GM12878 (cell line): ENCODE measurements at regions not wholly inside any gene's neighbourhood (a gene's known extent, or its start where the extent isn't known, plus 50 kb on each side); places are given as distances from the start of the nearest gene placed in this dataset.

Source experiments
- CEBPB ChIP-seq, 2 experiments: fragments of 150-350 bp in 1 of 2; IDR thresholded peaks; 2 replicates each; pipeline ENCODE4 v1.6.1; 2012 to 2014; ENCODE audit warnings: low read depth in 2 of 2, low read length in 2 of 2, borderline replicate concordance in 1 of 2, inconsistent platforms in 1 of 2
- CTCF ChIP-seq, 3 experiments: IDR thresholded peaks in 2 of 3; conservative IDR thresholded peaks in 1 of 3; 2 replicates each; pipeline ENCODE4 v1.5.1; 2011; ENCODE audit warnings: low read depth in 3 of 3, low read length in 3 of 3, mild to moderate bottlenecking in 3 of 3, control low read depth in 2 of 3, moderate library complexity in 2 of 3, inconsistent platforms in 1 of 3, mixed read lengths in 1 of 3; ENCODE audit not compliant: control insufficient read depth in 2 of 3, insufficient read depth in 1 of 3; ENCODE audit errors: extremely low read depth in 1 of 3
- EP300 ChIP-seq, 2 experiments: fragments of 150-350 bp in 1 of 2; IDR thresholded peaks; 2 replicates each; pipeline ENCODE4 v1.6.1; 2011 to 2012; ENCODE audit warnings: low read depth in 2 of 2, low read length in 2 of 2, borderline replicate concordance in 1 of 2, improper control_type of control experiment in 1 of 2, inconsistent platforms in 1 of 2; ENCODE audit not compliant: control insufficient read depth in 1 of 2
- GABPA ChIP-seq: IDR thresholded peaks from 2 replicates; pipeline ENCODE4 v1.6.1; 2014; ENCODE audit warnings: antibody characterized with exemption, low read depth, mild to moderate bottlenecking, inconsistent platforms
- HDAC2 ChIP-seq: fragments of 200-600 bp; sonication (generic); IDR thresholded peaks from 2 replicates; pipeline ENCODE4 v1.6.1; 2017
- KLF5 ChIP-seq: fragments of 450-650 bp; IDR thresholded peaks from 2 replicates; pipeline ENCODE4 v1.6.1; 2014; ENCODE audit warnings: mild to moderate bottlenecking; ENCODE audit not compliant: partially characterized antibody
- NFYB ChIP-seq: IDR thresholded peaks from 2 replicates; pipeline ENCODE4 v1.6.1; 2011; ENCODE audit warnings: low read depth, mild to moderate bottlenecking, low read length, improper control_type of control experiment, moderate library complexity; ENCODE audit not compliant: insufficient read depth
- POLR2A ChIP-seq: IDR thresholded peaks from 2 replicates; pipeline ENCODE4 v1.6.1; 2011; ENCODE audit warnings: low read depth, mild to moderate bottlenecking, low read length
- RFX5 ChIP-seq: IDR thresholded peaks from 2 replicates; pipeline ENCODE4 v1.6.1; 2011; ENCODE audit warnings: low read depth, low read length, improper control_type of control experiment
- SMC3 ChIP-seq: IDR thresholded peaks from 2 replicates; pipeline ENCODE4 v1.6.1; 2011; ENCODE audit warnings: low read length, improper control_type of control experiment, borderline replicate concordance
- TF ChIP-seq, protein P1 (sequence below): fragments of 450-650 bp; IDR thresholded peaks from 2 replicates; pipeline ENCODE4 v1.6.1; 2017; ENCODE audit warnings: antibody characterized with exemption, mild to moderate bottlenecking, moderate library complexity
- TF ChIP-seq, protein P2 (sequence below): IDR thresholded peaks from 2 replicates; pipeline ENCODE4 v1.6.1; 2011; ENCODE audit warnings: low read depth, mild to moderate bottlenecking, low read length, moderate library complexity, borderline replicate concordance; ENCODE audit errors: extremely low read depth
- TF ChIP-seq, protein P3 (sequence below): IDR thresholded peaks from 2 replicates; pipeline ENCODE4 v1.6.1; 2012; ENCODE audit warnings: low read depth, low read length, improper control_type of control experiment
- TF ChIP-seq, protein P4 (sequence below): fragments of 450-650 bp; IDR thresholded peaks from 2 replicates; pipeline ENCODE4 v1.6.1; 2016; ENCODE audit warnings: mild to moderate bottlenecking

GRCh38 chr2:185145316-185146121 lies 547.2 kb downstream of the ZNF804A start:
- TF ChIP-seq CTCF (IDR thresholded peaks at IDR 0.05 in 2 of 3, conservative IDR thresholded peaks at IDR 0.05 in 1 of 3; ENCODE audit: control insufficient read depth in 2 of 3, extremely low read depth in 1 of 3, insufficient read depth in 1 of 3, low read depth in 3 of 3, low read length in 3 of 3) = no peak
- TF ChIP-seq, protein P1, sequence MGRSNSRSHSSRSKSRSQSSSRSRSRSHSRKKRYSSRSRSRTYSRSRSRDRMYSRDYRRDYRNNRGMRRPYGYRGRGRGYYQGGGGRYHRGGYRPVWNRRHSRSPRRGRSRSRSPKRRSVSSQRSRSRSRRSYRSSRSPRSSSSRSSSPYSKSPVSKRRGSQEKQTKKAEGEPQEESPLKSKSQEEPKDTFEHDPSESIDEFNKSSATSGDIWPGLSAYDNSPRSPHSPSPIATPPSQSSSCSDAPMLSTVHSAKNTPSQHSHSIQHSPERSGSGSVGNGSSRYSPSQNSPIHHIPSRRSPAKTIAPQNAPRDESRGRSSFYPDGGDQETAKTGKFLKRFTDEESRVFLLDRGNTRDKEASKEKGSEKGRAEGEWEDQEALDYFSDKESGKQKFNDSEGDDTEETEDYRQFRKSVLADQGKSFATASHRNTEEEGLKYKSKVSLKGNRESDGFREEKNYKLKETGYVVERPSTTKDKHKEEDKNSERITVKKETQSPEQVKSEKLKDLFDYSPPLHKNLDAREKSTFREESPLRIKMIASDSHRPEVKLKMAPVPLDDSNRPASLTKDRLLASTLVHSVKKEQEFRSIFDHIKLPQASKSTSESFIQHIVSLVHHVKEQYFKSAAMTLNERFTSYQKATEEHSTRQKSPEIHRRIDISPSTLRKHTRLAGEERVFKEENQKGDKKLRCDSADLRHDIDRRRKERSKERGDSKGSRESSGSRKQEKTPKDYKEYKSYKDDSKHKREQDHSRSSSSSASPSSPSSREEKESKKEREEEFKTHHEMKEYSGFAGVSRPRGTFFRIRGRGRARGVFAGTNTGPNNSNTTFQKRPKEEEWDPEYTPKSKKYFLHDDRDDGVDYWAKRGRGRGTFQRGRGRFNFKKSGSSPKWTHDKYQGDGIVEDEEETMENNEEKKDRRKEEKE = no peak
- TF ChIP-seq SMC3 = no peak
- no peak for TF ChIP-seq CEBPB (IDR thresholded peaks at IDR 0.05; ENCODE audit: borderline replicate concordance in 1 of 2, low read depth in 2 of 2, low read length in 2 of 2)
- no peak for TF ChIP-seq KLF5
- TF ChIP-seq HDAC2 = no peak
- TF ChIP-seq, protein P2, sequence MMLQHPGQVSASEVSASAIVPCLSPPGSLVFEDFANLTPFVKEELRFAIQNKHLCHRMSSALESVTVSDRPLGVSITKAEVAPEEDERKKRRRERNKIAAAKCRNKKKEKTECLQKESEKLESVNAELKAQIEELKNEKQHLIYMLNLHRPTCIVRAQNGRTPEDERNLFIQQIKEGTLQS = no peak
- TF ChIP-seq, protein P3, sequence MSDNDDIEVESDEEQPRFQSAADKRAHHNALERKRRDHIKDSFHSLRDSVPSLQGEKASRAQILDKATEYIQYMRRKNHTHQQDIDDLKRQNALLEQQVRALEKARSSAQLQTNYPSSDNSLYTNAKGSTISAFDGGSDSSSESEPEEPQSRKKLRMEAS = no peak
- TF ChIP-seq, protein P4, sequence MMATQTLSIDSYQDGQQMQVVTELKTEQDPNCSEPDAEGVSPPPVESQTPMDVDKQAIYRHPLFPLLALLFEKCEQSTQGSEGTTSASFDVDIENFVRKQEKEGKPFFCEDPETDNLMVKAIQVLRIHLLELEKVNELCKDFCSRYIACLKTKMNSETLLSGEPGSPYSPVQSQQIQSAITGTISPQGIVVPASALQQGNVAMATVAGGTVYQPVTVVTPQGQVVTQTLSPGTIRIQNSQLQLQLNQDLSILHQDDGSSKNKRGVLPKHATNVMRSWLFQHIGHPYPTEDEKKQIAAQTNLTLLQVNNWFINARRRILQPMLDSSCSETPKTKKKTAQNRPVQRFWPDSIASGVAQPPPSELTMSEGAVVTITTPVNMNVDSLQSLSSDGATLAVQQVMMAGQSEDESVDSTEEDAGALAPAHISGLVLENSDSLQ = no peak
- no peak for TF ChIP-seq GABPA
- no peak for TF ChIP-seq EP300 (IDR thresholded peaks at IDR 0.05; ENCODE audit: borderline replicate concordance in 1 of 2, control insufficient read depth in 1 of 2, low read depth in 2 of 2, low read length in 2 of 2)
- TF ChIP-seq RFX5 = no peak
- TF ChIP-seq NFYB = no peak
- no peak for TF ChIP-seq POLR2A
